H9 (cell line): ENCODE measurements at regions not wholly inside any gene's neighbourhood (a gene's known extent, or its start where the extent isn't known, plus 50 kb on each side); places are given as distances from the start of the nearest gene placed in this dataset.

ENCODE experiments used
- DNase-seq: peaks from one replicate; pipeline ENCODE4 v3.0.0-alpha.2; 2017
- H2AFZ ChIP-seq: one replicate; pipeline ENCODE4 v1.6.1; 2013; ENCODE audit warnings: mild to moderate bottlenecking, low read length, control low read depth, moderate library complexity
- H2AK5ac ChIP-seq: 2 replicates; pipeline ENCODE4 v1.6.1; 2013; ENCODE audit warnings: low read length, control low read depth, mixed read lengths; ENCODE audit not compliant: insufficient read length
- H2BK120ac ChIP-seq: one replicate; pipeline ENCODE4 v1.6.1; 2013; ENCODE audit warnings: low read depth, mild to moderate bottlenecking, low read length, control low read depth, inconsistent platforms; ENCODE audit not compliant: poor library complexity, severe bottlenecking
- H2BK12ac ChIP-seq: 2 replicates; pipeline ENCODE4 v1.6.1; 2013; ENCODE audit warnings: low read length, control low read depth, mixed read lengths, low read depth; ENCODE audit not compliant: insufficient read length
- H2BK15ac ChIP-seq: 2 replicates; pipeline ENCODE4 v1.6.1; 2013; ENCODE audit warnings: low read depth, low read length, control low read depth
- H2BK20ac ChIP-seq: one replicate; pipeline ENCODE4 v1.6.1; 2013; ENCODE audit warnings: low read depth, mild to moderate bottlenecking, low read length, control low read depth, inconsistent platforms; ENCODE audit not compliant: poor library complexity, severe bottlenecking
- H2BK5ac ChIP-seq: 2 replicates; pipeline ENCODE4 v1.6.1; 2013; ENCODE audit warnings: low read length, control low read depth, mixed read lengths; ENCODE audit not compliant: insufficient read length
- H3K14ac ChIP-seq: 2 replicates; pipeline ENCODE4 v1.6.1; 2013; ENCODE audit warnings: low read length, control low read depth; ENCODE audit not compliant: insufficient read depth
- H3K18ac ChIP-seq: 2 replicates; pipeline ENCODE4 v1.6.1; 2013; ENCODE audit warnings: low read depth, mild to moderate bottlenecking, mixed read lengths, low read length, control low read depth; ENCODE audit not compliant: insufficient read length
- H3K23ac ChIP-seq: 2 replicates; pipeline ENCODE4 v1.6.1; 2013; ENCODE audit warnings: low read length, control low read depth, mixed read lengths, low read depth; ENCODE audit not compliant: insufficient read length
- H3K23me2 ChIP-seq: 2 replicates; pipeline ENCODE4 v1.6.1; 2013; ENCODE audit warnings: low read depth, mild to moderate bottlenecking, mixed read lengths, low read length, control low read depth; ENCODE audit not compliant: insufficient read length, poor library complexity, severe bottlenecking
- H3K27ac ChIP-seq: 2 replicates; pipeline ENCODE4 v1.5.1; 2013; ENCODE audit warnings: low read length, control low read depth, mixed read lengths, low read depth; ENCODE audit not compliant: insufficient read length
- H3K27me3 ChIP-seq: 2 replicates; pipeline ENCODE4 v1.6.1; 2013; ENCODE audit warnings: low read length, control low read depth, inconsistent platforms; ENCODE audit not compliant: insufficient read depth
- H3K4ac ChIP-seq: 2 replicates; pipeline ENCODE4 v1.6.1; 2013; ENCODE audit warnings: low read depth, mild to moderate bottlenecking, control low read depth, inconsistent platforms, low read length, moderate library complexity
- H3K4me1 ChIP-seq: 2 replicates; pipeline ENCODE4 v1.6.1; 2013; ENCODE audit warnings: low read length, control low read depth, inconsistent platforms; ENCODE audit not compliant: insufficient read depth
- H3K4me2 ChIP-seq: 2 replicates; pipeline ENCODE4 v1.6.1; 2013; ENCODE audit warnings: low read length, control low read depth, mixed read lengths; ENCODE audit not compliant: insufficient read length, insufficient read depth
- H3K56ac ChIP-seq: 2 replicates; pipeline ENCODE4 v1.6.1; 2013; ENCODE audit warnings: low read depth, mild to moderate bottlenecking, mixed read lengths, low read length, control low read depth; ENCODE audit not compliant: insufficient read length
- H3K79me1 ChIP-seq: 2 replicates; pipeline ENCODE4 v1.6.1; 2013; ENCODE audit warnings: low read depth, mild to moderate bottlenecking, moderate library complexity, low read length, control low read depth, inconsistent platforms; ENCODE audit not compliant: insufficient read depth, poor library complexity, severe bottlenecking
- H3K79me2 ChIP-seq: 2 replicates; pipeline ENCODE4 v1.6.1; 2013; ENCODE audit warnings: low read length, control low read depth, inconsistent platforms; ENCODE audit not compliant: insufficient read depth
- H3K9ac ChIP-seq: 2 replicates; pipeline ENCODE4 v1.6.1; 2013; ENCODE audit warnings: low read length, control low read depth, mixed read lengths; ENCODE audit not compliant: insufficient read length; ENCODE audit errors: extremely low read depth
- H3K9me3 ChIP-seq: one replicate; pipeline ENCODE4 v1.6.1; 2013; ENCODE audit warnings: low read depth, low read length, inconsistent platforms; ENCODE audit not compliant: control insufficient read depth
- H3T11ph ChIP-seq: one replicate; pipeline ENCODE4 v1.6.1; 2013; ENCODE audit warnings: mild to moderate bottlenecking, low read length, control low read depth, inconsistent platforms
- H4K20me1 ChIP-seq: one replicate; pipeline ENCODE4 v1.6.1; 2013; ENCODE audit not compliant: control insufficient read depth, insufficient read length, insufficient read depth
- H4K5ac ChIP-seq: 2 replicates; pipeline ENCODE4 v1.6.1; 2013; ENCODE audit warnings: low read depth, mild to moderate bottlenecking, mixed read lengths, low read length, control low read depth; ENCODE audit not compliant: insufficient read length
- H4K8ac ChIP-seq: replicated peaks from 2 replicates; pipeline ENCODE4 v1.6.1; 2013; ENCODE audit warnings: low read length, control low read depth, mixed read lengths, low read depth; ENCODE audit not compliant: insufficient read length
- H4K91ac ChIP-seq: 2 replicates; pipeline ENCODE4 v1.6.1; 2013; ENCODE audit warnings: low read depth, mild to moderate bottlenecking, moderate library complexity, mixed read lengths, low read length, control low read depth; ENCODE audit not compliant: insufficient read length
- H3K27ac Mint-ChIP-seq, 3 experiments: 2 replicates in 2 of 3; 3 replicates in 1 of 3; pipeline ENCODE4 v1.8.0; 2020 to 2021; ENCODE audit warnings: mixed read lengths in 3 of 3, mild to moderate bottlenecking in 1 of 3, moderate library complexity in 1 of 3
- H3K27me3 Mint-ChIP-seq: 2 replicates; pipeline ENCODE4 v1.8.0; 2021; ENCODE audit warnings: low read depth, mild to moderate bottlenecking, moderate library complexity, mixed read lengths
- H3K36me3 Mint-ChIP-seq, 3 experiments: 2 replicates in 2 of 3; 3 replicates in 1 of 3; pipeline ENCODE4 v1.8.0; 2020 to 2021; ENCODE audit warnings: low read depth in 3 of 3, mixed read lengths in 3 of 3; ENCODE audit not compliant: insufficient read depth in 1 of 3
- H3K4me1 Mint-ChIP-seq, 2 experiments: 2 replicates each; pipeline ENCODE4 v1.8.0; 2020; ENCODE audit warnings: mixed read lengths in 2 of 2
- H3K4me3 Mint-ChIP-seq, 2 experiments: 2 replicates in 1 of 2; 3 replicates in 1 of 2; pipeline ENCODE4 v1.8.0; 2020 to 2021; ENCODE audit warnings: mild to moderate bottlenecking in 2 of 2, mixed read lengths in 2 of 2, moderate library complexity in 1 of 2
- H3K9me3 Mint-ChIP-seq, 2 experiments: 2 replicates in 1 of 2; 3 replicates in 1 of 2; pipeline ENCODE4 v1.8.0; 2020; ENCODE audit warnings: mild to moderate bottlenecking in 2 of 2, mixed read lengths in 2 of 2, moderate library complexity in 1 of 2
- CTCF ChIP-seq: fragments of 200-600 bp; sonication (generic); conservative IDR thresholded peaks from 3 replicates; pipeline ENCODE4 v1.8.0; 2021; ENCODE audit warnings: antibody characterized with exemption, mild to moderate bottlenecking
- WGBS: extraction: QIAGEN DNeasy Blood & Tissue Kit; methylation state at CpG from one replicate; pipeline ENCODE4 v1.1.7; 2013; ENCODE audit warnings: missing lambda C conversion rate, low lambda C conversion rate, mixed read lengths; ENCODE audit not compliant: insufficient read length; ENCODE audit errors: extremely low coverage; 5-methylcytosine and 5-hydroxymethylcytosine counted together

GRCh38 chr1:193662030-193662429 lies 475.6 kb upstream of the B3GALT2 start:
- no peak overlapping the region for H4K5ac ChIP-seq
- H2AFZ ChIP-seq, result no peak overlapping the region
- Mint-ChIP-seq H3K9me3 (no peaks in the 10 kb centered on the region), H3K36me3 (no peaks in the 10 kb centered on the region), H3K27me3 (no peaks in the 10 kb centered on the region), H3K4me3 (no peak overlapping the region), H3K4me1 (no peaks in the 10 kb centered on the region), H3K27ac (no peak overlapping the region)
- H3K4me2 ChIP-seq, result no peak overlapping the region
- no CpG with 5 or more reads among the region's 2 CpGs for WGBS
- no peak overlapping the region for H3K56ac ChIP-seq
- H2BK12ac ChIP-seq, result no peak overlapping the region
- H3K79me1 ChIP-seq, result no peaks in the 10 kb centered on the region
- H4K91ac ChIP-seq, result no peak overlapping the region
- H3T11ph ChIP-seq, result no peak overlapping the region
- H3K79me2 ChIP-seq, result no peaks in the 10 kb centered on the region
- H3K23ac ChIP-seq, result no peak overlapping the region
- no peak overlapping the region for H3K14ac ChIP-seq
- H2BK120ac ChIP-seq, result no peak overlapping the region
- H4K20me1 ChIP-seq, result no peaks in the 10 kb centered on the region
- H3K23me2 ChIP-seq, result no peaks in the 10 kb centered on the region
- H2BK5ac ChIP-seq, result no peak overlapping the region
- no peaks in the 10 kb centered on the region for H3K27me3 ChIP-seq
- no peak overlapping the region for H3K4ac ChIP-seq
- H3K9me3 ChIP-seq, result no peaks in the 10 kb centered on the region
- H3K27ac ChIP-seq, result no peak overlapping the region
- no peak overlapping the region for H3K9ac ChIP-seq
- no peak overlapping the region for H4K8ac ChIP-seq
- H2BK20ac ChIP-seq, result no peak overlapping the region
- DNase-seq, result no peak
- no peak overlapping the region for H2AK5ac ChIP-seq
- H2BK15ac ChIP-seq, result no peak overlapping the region
- no peak overlapping the region for H3K18ac ChIP-seq
- TF ChIP-seq CTCF, result no peak
- H3K4me1 ChIP-seq, result no peaks in the 10 kb centered on the region
